Stimulated activated CD4-positive, alpha-beta T cell treated with anti-CD3 and anti-CD28 coated beads, TNF-alpha, amount 100 ng/mL, for 48 hours (primary cell): ENCODE measurements at regions not wholly inside any gene's neighbourhood (a gene's known extent, or its start where the extent isn't known, plus 50 kb on each side); places are given as distances from the start of the nearest gene placed in this dataset.
"Not testable (repeated sequence)": the region's sequence is repeated elsewhere in the genome, so short reads cannot be mapped to it uniquely, and the experiment has no call there.

Source experiments
- DNase-seq, 3 donors: peaks; one replicate each; pipeline ENCODE4 v3.0.0-alpha.2; 2020; ENCODE audit warnings: low read depth in 3 of 3

GRCh38 chr4:33437406-33437805 lies 2717.2 kb downstream of the PCDH7 start:
- no peak for DNase-seq

GRCh38 chr4:33446953-33447352 lies 2726.8 kb downstream of the PCDH7 start:
- DNase-seq, result no peak

GRCh38 chr4:33448948-33449347 lies 2728.8 kb downstream of the PCDH7 start:
- no peak for DNase-seq

DNA sequence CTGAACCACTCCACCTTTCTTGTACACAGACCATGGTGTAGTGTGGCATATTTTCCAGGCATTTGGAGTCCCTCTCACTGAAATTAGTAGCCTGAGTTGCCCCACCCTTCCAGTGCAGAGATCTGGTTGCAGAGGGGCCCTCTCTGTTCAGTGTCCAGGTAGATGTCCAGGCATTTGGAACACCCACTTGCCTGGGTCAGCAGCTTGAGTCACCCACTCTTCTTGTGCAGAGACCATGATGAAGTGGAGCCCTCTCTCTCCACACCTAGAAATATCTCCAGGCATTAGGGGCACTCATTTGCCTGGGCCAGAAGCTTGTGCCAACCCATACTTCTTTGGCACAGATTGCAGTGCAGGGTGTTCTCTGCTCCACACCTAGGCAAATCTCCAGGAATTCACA lies 2733.3 kb downstream of the PCDH7 start:
- no peak for DNase-seq

DNA sequence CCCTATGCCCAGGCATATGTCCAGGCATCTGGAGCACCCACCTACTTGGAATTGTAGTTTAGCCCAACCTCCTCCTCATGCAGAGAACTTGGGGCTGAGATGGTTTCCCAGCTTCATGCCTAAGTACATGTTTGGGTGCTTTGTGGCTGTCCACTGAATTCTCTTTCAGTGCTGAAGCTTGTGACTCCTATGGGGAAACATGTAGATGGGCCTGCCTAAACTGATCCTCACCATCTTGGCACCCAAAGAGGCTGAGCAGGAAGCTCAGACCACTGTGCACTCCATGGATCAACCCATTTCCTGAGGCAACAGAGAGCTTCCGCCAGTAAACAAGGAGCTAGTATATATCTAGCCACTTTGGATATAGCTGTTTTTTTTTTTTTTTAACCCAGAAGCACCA lies 2733.7 kb downstream of the PCDH7 start:
- DNase-seq, result no peak

- DNase-seq, result no peak
Observed at GRCh38 chr4:33465565-33465964, 2745.4 kb downstream of the PCDH7 start.

DNA sequence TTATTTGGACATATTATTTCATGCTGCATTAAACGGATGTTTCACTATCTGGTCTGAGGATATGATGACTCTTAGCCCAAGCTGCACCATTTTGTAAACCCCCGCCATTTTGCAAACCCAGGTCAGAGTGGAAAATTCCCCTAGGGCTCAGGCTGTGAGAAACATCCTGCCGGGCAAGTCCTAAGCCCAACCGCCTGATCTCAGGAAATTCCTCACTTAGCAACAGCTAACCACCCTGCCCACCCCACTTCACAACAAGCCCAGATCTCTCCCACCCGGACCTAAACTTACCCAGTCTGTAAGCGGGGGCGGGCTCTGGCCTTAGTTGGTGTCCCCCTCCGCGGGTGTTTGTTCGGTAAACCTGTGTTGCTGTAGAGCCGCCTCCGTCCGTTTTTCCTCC lies 2747.1 kb downstream of the PCDH7 start:
- DNase-seq, result no peak

DNA sequence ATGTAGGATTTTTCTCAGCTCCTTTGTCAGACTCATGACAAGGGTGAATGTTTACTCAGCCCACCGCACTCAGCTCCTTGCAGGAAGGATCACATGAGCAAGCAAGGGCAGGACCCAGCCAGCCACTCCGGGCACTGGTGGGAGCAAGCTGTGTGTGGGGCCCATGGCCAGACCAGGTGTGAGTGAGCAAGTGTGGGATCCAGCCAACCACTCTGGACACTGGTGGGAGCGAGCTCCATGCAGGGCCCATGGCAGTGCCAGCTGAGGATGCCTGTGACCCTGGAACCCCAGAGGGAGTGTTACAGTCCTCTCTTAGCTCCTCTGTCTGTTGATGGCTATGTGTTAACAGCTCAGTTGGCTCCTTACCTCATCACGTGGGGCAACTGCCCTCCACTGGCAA lies 2750.6 kb downstream of the PCDH7 start:
- DNase-seq, result no peak

DNA sequence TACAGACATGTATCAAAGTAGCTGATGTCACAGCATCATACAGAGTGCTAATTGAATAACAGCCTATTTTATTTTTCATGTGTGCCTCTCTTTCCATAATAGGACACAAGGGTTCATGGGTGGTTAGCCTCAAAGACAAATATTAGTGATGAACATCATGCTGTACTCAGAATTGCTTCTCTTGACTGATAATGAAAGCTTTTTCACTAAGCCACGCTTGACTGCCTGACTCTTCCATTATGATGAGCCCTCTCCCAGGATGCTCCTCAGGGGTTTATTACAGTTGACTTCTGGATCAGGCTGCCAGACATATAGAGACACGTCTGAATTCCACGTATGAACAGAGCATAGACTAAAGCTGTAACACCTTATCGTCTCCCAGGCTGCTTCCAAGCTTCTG lies 2757.5 kb downstream of the PCDH7 start:
- no peak for DNase-seq

- no peak for DNase-seq
Observed at GRCh38 chr4:33482773-33483172, 2761.5 kb downstream of the ARAP2 start.

- DNase-seq, result no peak
Observed at GRCh38 chr4:33485111-33485510, 2759.2 kb downstream of the ARAP2 start.

- DNase-seq, result no peak
Observed at GRCh38 chr4:33493231-33493630, 2751.1 kb downstream of the ARAP2 start.

- no peak for DNase-seq
Observed at GRCh38 chr4:33494150-33494549, 2750.2 kb downstream of the ARAP2 start.

DNA sequence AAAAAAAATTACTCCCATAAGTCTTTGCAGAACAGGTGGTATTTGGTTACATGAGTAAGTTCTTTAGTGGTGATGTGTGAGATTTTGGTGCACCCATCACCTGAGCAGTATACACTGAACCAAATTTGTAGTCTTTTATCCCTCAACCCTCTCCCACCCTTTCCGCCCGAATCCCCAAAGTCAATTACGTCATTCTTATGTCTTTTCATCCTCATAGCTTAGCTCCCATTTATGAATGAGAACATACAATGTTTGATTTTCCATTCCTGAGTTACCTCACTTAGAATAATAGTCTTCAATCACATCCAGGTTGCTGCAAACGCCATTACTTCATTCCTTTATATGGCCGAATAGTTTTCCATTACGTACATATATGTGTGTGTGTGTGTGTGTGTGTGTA lies 2742.7 kb downstream of the ARAP2 start:
- not testable (repeated sequence) for DNase-seq

DNA sequence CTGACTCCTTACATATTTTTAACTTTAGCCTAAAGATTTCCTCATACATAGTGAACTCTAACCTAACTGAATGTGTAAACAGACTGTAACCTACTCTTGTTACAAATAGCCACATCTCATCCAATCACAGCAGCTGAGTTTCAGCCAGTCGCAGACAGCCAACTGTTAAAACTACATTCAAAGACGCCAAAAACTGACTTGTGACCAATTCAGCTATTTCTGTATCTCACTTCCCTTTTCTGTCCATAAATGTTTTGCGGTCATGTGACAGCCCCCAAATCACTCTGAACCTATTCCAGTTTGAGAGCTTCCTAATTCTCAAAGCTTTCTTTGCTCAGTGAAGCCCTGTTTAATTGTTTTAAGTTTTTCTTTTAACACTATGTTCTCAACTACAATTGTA lies 2731.9 kb downstream of the ARAP2 start:
- no peak for DNase-seq

DNA sequence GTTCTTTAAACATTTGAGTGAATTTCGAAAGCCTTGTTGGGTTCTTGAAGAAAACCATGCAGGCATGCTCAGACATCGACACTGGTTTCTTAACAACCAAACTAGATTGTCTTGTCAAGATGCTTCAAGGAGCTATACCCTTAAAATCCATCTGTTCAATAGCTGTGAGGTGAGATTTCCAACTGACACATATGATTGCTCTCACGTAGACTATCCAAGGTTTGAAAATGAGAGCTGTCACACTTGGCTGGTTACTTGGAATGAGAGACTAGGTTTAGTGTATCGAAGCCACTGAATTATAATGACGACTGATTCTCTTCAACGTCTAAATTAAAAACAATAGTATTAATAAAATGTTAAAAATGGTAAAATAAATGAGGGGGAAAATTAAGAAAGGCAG lies 2725.5 kb downstream of the ARAP2 start:
- no peak for DNase-seq

- no peak for DNase-seq
Observed at GRCh38 chr4:33532821-33533220, 2711.5 kb downstream of the ARAP2 start.

DNA sequence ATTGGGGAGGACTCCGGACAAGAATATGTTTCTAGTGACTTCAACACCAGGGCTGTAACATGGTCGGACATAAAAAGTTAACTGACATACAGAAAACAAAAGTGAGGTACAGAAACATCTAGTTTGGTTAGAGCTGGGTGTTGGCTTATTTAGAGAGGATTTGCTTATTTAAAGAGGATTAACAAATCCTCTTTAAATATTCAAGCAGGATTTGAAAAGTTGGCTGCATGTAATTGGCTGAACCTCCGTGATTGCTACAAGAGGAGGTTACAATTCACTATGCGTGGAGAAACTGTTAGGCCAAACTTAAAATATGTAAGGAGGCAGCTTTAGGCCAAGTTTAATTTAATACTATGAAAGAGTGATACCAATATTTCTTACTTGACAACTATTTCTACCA lies 2707.4 kb downstream of the ARAP2 start:
- no peak for DNase-seq

GRCh38 chr4:33537527-33537926 lies 2706.8 kb downstream of the ARAP2 start:
- DNase-seq, result no peak

DNA sequence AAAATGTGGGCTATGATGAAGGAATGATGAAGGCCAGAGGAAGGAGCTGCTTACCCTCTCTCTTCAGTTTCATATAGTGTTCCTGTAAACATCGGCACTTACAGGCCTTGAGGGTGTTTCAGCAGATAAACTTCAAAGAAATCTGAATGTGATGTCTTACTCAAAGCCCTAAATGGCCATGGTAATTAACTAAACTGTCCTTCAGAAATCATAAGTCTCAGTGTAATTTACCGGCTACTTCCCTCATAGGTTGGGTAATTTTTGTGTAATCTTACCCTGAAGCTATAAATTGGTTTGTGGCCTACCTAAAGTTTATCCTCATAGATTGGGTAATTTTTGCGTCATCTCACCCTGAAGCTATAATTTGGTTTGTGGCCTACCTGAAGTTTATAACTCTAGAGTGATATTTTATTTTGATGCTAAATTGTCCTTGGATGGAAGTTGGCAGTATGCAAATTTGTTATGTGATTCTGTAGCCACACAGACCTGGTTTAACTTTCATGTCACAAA lies 2700.3 kb downstream of the ARAP2 start:
- no peak for DNase-seq

- no peak for DNase-seq
Observed at GRCh38 chr4:33551244-33551643, 2693.1 kb downstream of the ARAP2 start.

GRCh38 chr4:33561259-33561658 lies 2683.1 kb downstream of the ARAP2 start:
- DNase-seq, result no peak

GRCh38 chr4:33566649-33567048 lies 2677.7 kb downstream of the ARAP2 start:
- no peak for DNase-seq

- no peak for DNase-seq
Observed at GRCh38 chr4:33577791-33578190, 2666.5 kb downstream of the ARAP2 start.

GRCh38 chr4:33579951-33580350 lies 2664.4 kb downstream of the ARAP2 start:
- DNase-seq, result no peak
